H1 (cell line): ENCODE measurements at regions not wholly inside any gene's neighbourhood (a gene's known extent, or its start where the extent isn't known, plus 50 kb on each side); places are given as distances from the start of the nearest gene placed in this dataset.

Experiments
- CTCF ChIA-PET: fragments of 300-600 bp; sonication (Branson Sonifier 250); formaldehyde crosslinking; loops from one replicate; lab custom pipeline; 2021; ENCODE audit not compliant: partially characterized antibody; lab: Charles Lee
- POLR2A ChIA-PET: fragments of 300-600 bp; sonication (Branson Sonifier 250); formaldehyde crosslinking; loops from one replicate; lab custom pipeline; 2021; ENCODE audit warnings: inconsistent platforms; ENCODE audit not compliant: partially characterized antibody; lab: Charles Lee
- DNase-seq, 2 experiments: peaks; one replicate each; pipeline versions ENCODE4 v3.0.0 to v3.0.0-alpha.2; 2010 to 2022; ENCODE audit warnings: low spot score in 2 of 2, low read depth in 1 of 2, mixed read lengths in 1 of 2
- FAIRE-seq: peaks from 2 replicates; lab custom pipeline; 2011; peaks lifted over from hg19 to GRCh38; lab: Jason Lieb, UNC
- H2AFZ ChIP-seq: 2 replicates; pipeline ENCODE4 v1.8.1; 2012; ENCODE audit warnings: low read length, inconsistent platforms
- H2AK5ac ChIP-seq: 2 replicates; pipeline ENCODE4 v1.6.1; 2013; ENCODE audit warnings: low read depth, low read length
- H2BK120ac ChIP-seq: replicated peaks from 2 replicates; pipeline ENCODE3; 2013; ENCODE audit warnings: low read depth, low read length, inconsistent platforms
- H2BK12ac ChIP-seq: 2 replicates; pipeline ENCODE4 v1.6.1; 2013; ENCODE audit warnings: low read depth, low read length
- H2BK15ac ChIP-seq: 2 replicates; pipeline ENCODE4 v1.6.1; 2013; ENCODE audit warnings: low read length
- H2BK20ac ChIP-seq: 2 replicates; pipeline ENCODE4 v1.6.1; 2013; ENCODE audit warnings: low read length
- H2BK5ac ChIP-seq: 2 replicates; pipeline ENCODE4 v1.6.1; 2013; ENCODE audit warnings: low read depth, low read length
- H3K14ac ChIP-seq: 2 replicates; pipeline ENCODE4 v1.6.1; 2013; ENCODE audit warnings: inconsistent platforms; ENCODE audit not compliant: insufficient read length
- H3K18ac ChIP-seq: 2 replicates; pipeline ENCODE4 v1.6.1; 2013; ENCODE audit warnings: low read length; ENCODE audit errors: extremely low read depth
- H3K23ac ChIP-seq: 2 replicates; pipeline ENCODE4 v1.6.1; 2013; ENCODE audit warnings: inconsistent platforms; ENCODE audit not compliant: insufficient read length
- H3K23me2 ChIP-seq: 2 replicates; pipeline ENCODE4 v1.6.1; 2013; ENCODE audit warnings: low read depth, low read length
- H3K27ac ChIP-seq: 2 replicates; pipeline ENCODE4 v1.6.1; 2011; ENCODE audit warnings: low read depth, low read length, inconsistent platforms
- H3K27me3 ChIP-seq, 4 experiments: replicated peaks in 1 of 4; 1 replicate in 1 of 4; 2 replicates in 3 of 4; pipeline versions ENCODE4 v1.6.1 to v1.8.1; 2011 to 2013; ENCODE audit warnings: low read length in 3 of 4, mild to moderate bottlenecking in 3 of 4, inconsistent platforms in 2 of 4, mixed read lengths in 2 of 4, moderate library complexity in 1 of 4; ENCODE audit not compliant: control insufficient read depth in 3 of 4, insufficient read depth in 3 of 4; ENCODE audit errors: extremely low read depth in 1 of 4
- H3K36me3 ChIP-seq, 4 experiments: 2 replicates each; pipeline versions ENCODE4 v1.6.1 to v1.8.1; 2011 to 2013; ENCODE audit warnings: mild to moderate bottlenecking in 4 of 4, low read length in 3 of 4, moderate library complexity in 2 of 4, control low read depth in 1 of 4, inconsistent platforms in 1 of 4; ENCODE audit not compliant: insufficient read depth in 4 of 4, control insufficient read depth in 2 of 4
- H3K4ac ChIP-seq: replicated peaks from 2 replicates; pipeline ENCODE3; 2013; ENCODE audit warnings: low read length, low read depth, mixed read lengths, inconsistent platforms; ENCODE audit not compliant: insufficient read length
- H3K4me1 ChIP-seq, 4 experiments: replicated peaks in 1 of 4; 1 replicate in 1 of 4; 2 replicates in 3 of 4; pipeline versions ENCODE4 v1.6.1 to v1.8.1; 2011 to 2013; ENCODE audit warnings: low read length in 3 of 4, inconsistent platforms in 2 of 4, mixed read lengths in 1 of 4; ENCODE audit not compliant: insufficient read depth in 4 of 4, control insufficient read depth in 3 of 4
- H3K4me2 ChIP-seq, 2 experiments: 2 replicates each; pipeline versions ENCODE4 v1.6.1 to v1.8.1; 2011 to 2013; ENCODE audit warnings: low read depth in 2 of 2, low read length in 2 of 2, control low read depth in 1 of 2, inconsistent platforms in 1 of 2, mild to moderate bottlenecking in 1 of 2; ENCODE audit not compliant: insufficient read depth in 1 of 2
- H3K4me3 ChIP-seq, 4 experiments: fragments of 200-600, 300-600 bp in 1 of 4; sonication (generic), shearing (Covaris generic), sonication (Bioruptor Twin) in 1 of 4; 2 replicates each; pipeline versions ENCODE4 v1.5.1 to v1.8.1; 2011 to 2016; ENCODE audit warnings: low read length in 4 of 4, low read depth in 3 of 4, control low read depth in 2 of 4, inconsistent platforms in 2 of 4, mild to moderate bottlenecking in 2 of 4, mixed read lengths in 1 of 4, moderate library complexity in 1 of 4; ENCODE audit not compliant: insufficient read depth in 2 of 4; ENCODE audit errors: extremely low read depth in 1 of 4
- H3K56ac ChIP-seq: replicated peaks from 2 replicates; pipeline ENCODE3; 2013; ENCODE audit warnings: low read depth, mild to moderate bottlenecking, mixed read lengths, low read length, inconsistent platforms; ENCODE audit not compliant: insufficient read length
- H3K79me1 ChIP-seq: 2 replicates; pipeline ENCODE4 v1.6.1; 2013; ENCODE audit warnings: low read depth, low read length, control low read depth
- H3K79me2 ChIP-seq, 2 experiments: 2 replicates each; pipeline versions ENCODE4 v1.6.1 to v1.8.1; 2012 to 2013; ENCODE audit warnings: low read length in 2 of 2, mild to moderate bottlenecking in 2 of 2, inconsistent platforms in 1 of 2; ENCODE audit not compliant: insufficient read depth in 2 of 2, control insufficient read depth in 1 of 2
- H3K9ac ChIP-seq, 4 experiments: replicated peaks in 1 of 4; 1 replicate in 1 of 4; 2 replicates in 3 of 4; pipeline versions ENCODE4 v1.6.1 to v1.8.1; 2011 to 2013; ENCODE audit warnings: low read depth in 3 of 4, low read length in 3 of 4, control low read depth in 2 of 4, mild to moderate bottlenecking in 2 of 4, moderate library complexity in 2 of 4, inconsistent platforms in 1 of 4; ENCODE audit errors: extremely low read depth in 1 of 4
- H3K9me3 ChIP-seq, 2 experiments: 2 replicates each; pipeline versions ENCODE4 v1.6.1 to v1.8.1; 2012 to 2013; ENCODE audit warnings: mild to moderate bottlenecking in 2 of 2, moderate library complexity in 2 of 2, control low read depth in 1 of 2, inconsistent platforms in 1 of 2, low read depth in 1 of 2, low read length in 1 of 2, mixed read lengths in 1 of 2; ENCODE audit not compliant: insufficient read depth in 2 of 2
- H4K20me1 ChIP-seq, 2 experiments: replicated peaks in 1 of 2; 2 replicates each; pipeline versions ENCODE3 to v1.8.1; 2011 to 2013; ENCODE audit warnings: inconsistent platforms in 2 of 2, low read length in 2 of 2, mild to moderate bottlenecking in 1 of 2; ENCODE audit not compliant: insufficient read depth in 2 of 2, control insufficient read depth in 1 of 2
- H4K5ac ChIP-seq: 2 replicates; pipeline ENCODE4 v1.6.1; 2013; ENCODE audit warnings: low read length, low read depth, mixed read lengths, inconsistent platforms; ENCODE audit not compliant: insufficient read length
- H4K8ac ChIP-seq: 2 replicates; pipeline ENCODE4 v1.8.0; 2013; ENCODE audit warnings: mild to moderate bottlenecking, moderate library complexity, low read length, inconsistent platforms; ENCODE audit not compliant: insufficient read depth; ENCODE audit errors: extremely low read depth
- H4K91ac ChIP-seq: replicated peaks from 2 replicates; pipeline ENCODE3; 2013; ENCODE audit warnings: low read length, mixed read lengths, inconsistent platforms; ENCODE audit not compliant: insufficient read length
- E2F6 ChIP-seq: IDR thresholded peaks from 2 replicates; pipeline ENCODE4 v1.6.1; 2012; ENCODE audit warnings: inconsistent platforms
- KDM1A ChIP-seq: fragments of 200-600, 300-600 bp; sonication (generic); IDR thresholded peaks from 2 replicates; pipeline ENCODE4 v1.7.1; 2016; ENCODE audit warnings: mild to moderate bottlenecking, low read length, borderline replicate concordance
- KDM5A ChIP-seq: fragments of 200-600 bp; IDR thresholded peaks from 2 replicates; pipeline ENCODE4 v1.7.1; 2012; ENCODE audit warnings: mild to moderate bottlenecking, low read length, inconsistent platforms, mixed read lengths
- SIRT6 ChIP-seq: IDR thresholded peaks from one replicate; pipeline ENCODE4 v1.7.1; 2012; ENCODE audit warnings: low read length, inconsistent platforms
- WGBS, 2 experiments: shearing (Covaris generic) in 1 of 2; methylation state at CpG; one replicate each; pipeline versions ENCODE4 v1.1.6 to v1.1.7; 2013 to 2015; ENCODE audit warnings: low lambda C conversion rate in 2 of 2, mixed read lengths in 2 of 2, inconsistent platforms in 1 of 2, low coverage in 1 of 2, missing lambda C conversion rate in 1 of 2; ENCODE audit not compliant: insufficient replicate concordance in 2 of 2, insufficient coverage in 1 of 2, insufficient read length in 1 of 2; ENCODE audit errors: extremely low coverage in 1 of 2, missing lambda C conversion rate in 1 of 2; 5-methylcytosine and 5-hydroxymethylcytosine counted together

- H4K5ac ChIP-seq, result no peak overlapping the region
- H3K9me3 ChIP-seq, result no peaks in the 10 kb centered on the region
- DNase-seq (no peak), FAIRE-seq (no peak)
- no peak overlapping the region for H2BK5ac ChIP-seq
- no peak overlapping the region for H3K4me3 ChIP-seq
- no peak overlapping the region for H2AK5ac ChIP-seq
- no peaks in the 10 kb centered on the region for H3K27me3 ChIP-seq
- ChIA-PET CTCF (no interaction called here), POLR2A (no interaction called here)
- H2BK120ac ChIP-seq, result no peak overlapping the region
- H3K36me3 ChIP-seq, result no peaks in the 10 kb centered on the region
- H3K4me1 ChIP-seq, result no peaks in the 10 kb centered on the region
- H3K23ac ChIP-seq, result no peak overlapping the region
- H3K23me2 ChIP-seq, result no peaks in the 10 kb centered on the region
- H3K4ac ChIP-seq, result no peak overlapping the region
- H2BK20ac ChIP-seq, result no peak overlapping the region
- H2AFZ ChIP-seq, result no peak overlapping the region
- no peak overlapping the region for H3K9ac ChIP-seq
- H3K27ac ChIP-seq, result no peak overlapping the region; the same call in 1 of the 2 replicates
- H3K4me2 ChIP-seq, result no peak overlapping the region
- no peak overlapping the region for H2BK12ac ChIP-seq
- H4K8ac ChIP-seq, result no peak overlapping the region
- TF ChIP-seq SIRT6, result no peak
- TF ChIP-seq E2F6, result no peak
- no peak for TF ChIP-seq KDM5A
- no peak for TF ChIP-seq KDM1A
- WGBS, 2 experiments, result 91% methylated on average over 4 of the region's 4 CpGs; no CpG with 5 or more reads in 1 of the 2 experiments
- no peaks in the 10 kb centered on the region for H3K79me1 ChIP-seq
- H3K14ac ChIP-seq, result no peak overlapping the region
- H4K91ac ChIP-seq, result no peak overlapping the region
- no peak overlapping the region for H2BK15ac ChIP-seq
- no peaks in the 10 kb centered on the region for H4K20me1 ChIP-seq
- H3K56ac ChIP-seq, result no peak overlapping the region
- H3K18ac ChIP-seq, result no peak overlapping the region
- no peaks in the 10 kb centered on the region for H3K79me2 ChIP-seq
Measured at GRCh38 chr1:189834813-189835212, 642.9 kb downstream of the BRINP3 start.
